Activated T-helper 1 cell treated with anti-CD3 and anti-CD28 coated beads, Interleukin-2, amount 50 U/mL, for 16 hours (primary cell): ENCODE measurements at regions not wholly inside any gene's neighbourhood (a gene's known extent, or its start where the extent isn't known, plus 50 kb on each side); places are given as distances from the start of the nearest gene placed in this dataset.
"Not testable (repeated sequence)": the region's sequence is repeated elsewhere in the genome, so short reads cannot be mapped to it uniquely, and the experiment has no call there.

Experiments
- DNase-seq, 2 donors: peaks; one replicate each; pipeline ENCODE4 v3.0.0-alpha.2; 2020; ENCODE audit warnings: low read depth in 1 of 2, low spot score in 1 of 2

- no peak for DNase-seq
Observed at GRCh38 chrX:4588466-4588865, 875.0 kb upstream of the PRKX start.

GRCh38 chrX:4588056-4588455, 874.6 kb upstream of the PRKX start:
- DNase-seq = no peak

GRCh38 chrX:4579999-4580398, 866.5 kb upstream of the PRKX start:
- no peak for DNase-seq

GRCh38 chrX:4579480-4579879, 866.0 kb upstream of the PRKX start:
- no peak for DNase-seq

GRCh38 chrX:4572691-4573090, 859.2 kb upstream of the PRKX start:
- no peak for DNase-seq

GRCh38 chrX:4570151-4570550, 856.7 kb upstream of the PRKX start:
- DNase-seq = no peak

GRCh38 chrX:4560192-4560591, 846.7 kb upstream of the PRKX start:
- DNase-seq = no peak

GRCh38 chrX:4550018-4550417, 836.6 kb upstream of the PRKX start:
- no peak for DNase-seq

- peak in 1 of 2 donors; percentile 5 for DNase-seq
Observed at GRCh38 chrX:4547213-4547836, 833.9 kb upstream of the PRKX start.

GRCh38 chrX:4546178-4546577, 832.7 kb upstream of the PRKX start:
- not testable (repeated sequence) for DNase-seq

- no peak for DNase-seq
Observed at GRCh38 chrX:4528247-4528646, 814.8 kb upstream of the PRKX start.

- no peak for DNase-seq
Observed at GRCh38 chrX:4485912-4486311, 772.5 kb upstream of the PRKX start.

GRCh38 chrX:4484266-4484665, 770.8 kb upstream of the PRKX start:
- no peak for DNase-seq

GRCh38 chrX:4451591-4451990, 738.1 kb upstream of the PRKX start:
- no peak for DNase-seq

GRCh38 chrX:4450177-4450576, 736.7 kb upstream of the PRKX start:
- no peak for DNase-seq

GRCh38 chrX:4435905-4436304, 722.5 kb upstream of the PRKX start:
- no peak for DNase-seq

- no peak for DNase-seq
Observed at GRCh38 chrX:4397471-4397870, 684.0 kb upstream of the PRKX start.

GRCh38 chrX:4382273-4382672, 668.8 kb upstream of the PRKX start:
- DNase-seq = no peak

GRCh38 chrX:4380710-4381109, 667.3 kb upstream of the PRKX start:
- DNase-seq = no peak

- DNase-seq = no peak
Observed at GRCh38 chrX:4379071-4379470, 665.6 kb upstream of the PRKX start.

- DNase-seq = no peak
Observed at GRCh38 chrX:4373791-4374190, 660.3 kb upstream of the PRKX start.

GRCh38 chrX:4358577-4358976, 645.1 kb upstream of the PRKX start:
- DNase-seq = no peak

- no peak for DNase-seq
Observed at GRCh38 chrX:4322916-4323315, 609.5 kb upstream of the PRKX start.
